ENCODE measurements at regions not wholly inside any gene's neighbourhood (a gene's known extent, or its start where the extent isn't known, plus 50 kb on each side); places are given as distances from the start of the nearest gene placed in this dataset.
"Not testable (repeated sequence)": the region's sequence is repeated elsewhere in the genome, so short reads cannot be mapped to it uniquely, and the experiment has no call there.

GRCh38 chr3:64369390-64369789 is 144.1 kb upstream of the PRICKLE2 start:
- TF ChIP-seq, protein P1, sequence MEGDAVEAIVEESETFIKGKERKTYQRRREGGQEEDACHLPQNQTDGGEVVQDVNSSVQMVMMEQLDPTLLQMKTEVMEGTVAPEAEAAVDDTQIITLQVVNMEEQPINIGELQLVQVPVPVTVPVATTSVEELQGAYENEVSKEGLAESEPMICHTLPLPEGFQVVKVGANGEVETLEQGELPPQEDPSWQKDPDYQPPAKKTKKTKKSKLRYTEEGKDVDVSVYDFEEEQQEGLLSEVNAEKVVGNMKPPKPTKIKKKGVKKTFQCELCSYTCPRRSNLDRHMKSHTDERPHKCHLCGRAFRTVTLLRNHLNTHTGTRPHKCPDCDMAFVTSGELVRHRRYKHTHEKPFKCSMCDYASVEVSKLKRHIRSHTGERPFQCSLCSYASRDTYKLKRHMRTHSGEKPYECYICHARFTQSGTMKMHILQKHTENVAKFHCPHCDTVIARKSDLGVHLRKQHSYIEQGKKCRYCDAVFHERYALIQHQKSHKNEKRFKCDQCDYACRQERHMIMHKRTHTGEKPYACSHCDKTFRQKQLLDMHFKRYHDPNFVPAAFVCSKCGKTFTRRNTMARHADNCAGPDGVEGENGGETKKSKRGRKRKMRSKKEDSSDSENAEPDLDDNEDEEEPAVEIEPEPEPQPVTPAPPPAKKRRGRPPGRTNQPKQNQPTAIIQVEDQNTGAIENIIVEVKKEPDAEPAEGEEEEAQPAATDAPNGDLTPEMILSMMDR (IDR thresholded peaks at IDR 0.05; ENCODE audit: low read depth, low read length) = no peak
- no peak overlapping the region for H3K4me3 ChIP-seq (ENCODE audit: low read depth, low read length)

GRCh38 chr3:64368257-64369020 is 143.2 kb upstream of the PRICKLE2 start:
- no peak overlapping the region for H3K4me3 ChIP-seq (ENCODE audit: low read depth, low read length)

GRCh38 chr3:64365877-64366276 is 140.6 kb upstream of the PRICKLE2 start:
- TF ChIP-seq, protein P1 (IDR thresholded peaks at IDR 0.05; ENCODE audit: low read depth, low read length) = no peak
- H3K4me3 ChIP-seq (ENCODE audit: low read depth, low read length) = no peak overlapping the region

More at GRCh38 chr3:64368257-64369020, 143.2 kb upstream of the PRICKLE2 start:
- TF ChIP-seq, protein P1 (IDR thresholded peaks at IDR 0.05; ENCODE audit: low read depth, low read length) = no peak

DNA sequence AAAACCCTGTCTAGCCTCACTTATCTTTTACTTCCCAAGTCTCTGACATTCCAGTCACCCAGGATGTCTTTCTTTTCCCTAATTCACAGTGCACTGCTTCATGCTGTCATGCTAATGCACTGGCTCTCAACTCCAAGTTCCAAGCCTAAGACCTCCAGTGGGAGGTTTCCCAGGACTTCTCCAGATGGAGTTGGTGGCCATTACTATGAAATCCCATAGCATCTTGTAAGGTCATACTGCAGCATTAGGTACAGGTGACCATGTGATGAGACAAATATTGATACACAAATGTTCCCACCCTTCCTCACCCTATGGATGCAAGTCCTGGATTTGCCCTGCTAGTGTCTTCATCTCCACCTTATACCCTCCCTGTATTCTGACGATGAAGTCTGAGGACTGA is 138.6 kb upstream of the PRICKLE2 start:
- TF ChIP-seq, protein P1 (IDR thresholded peaks at IDR 0.05; ENCODE audit: low read depth, low read length) = no peak
- H3K4me3 ChIP-seq (ENCODE audit: low read depth, low read length) = no peak overlapping the region

DNA sequence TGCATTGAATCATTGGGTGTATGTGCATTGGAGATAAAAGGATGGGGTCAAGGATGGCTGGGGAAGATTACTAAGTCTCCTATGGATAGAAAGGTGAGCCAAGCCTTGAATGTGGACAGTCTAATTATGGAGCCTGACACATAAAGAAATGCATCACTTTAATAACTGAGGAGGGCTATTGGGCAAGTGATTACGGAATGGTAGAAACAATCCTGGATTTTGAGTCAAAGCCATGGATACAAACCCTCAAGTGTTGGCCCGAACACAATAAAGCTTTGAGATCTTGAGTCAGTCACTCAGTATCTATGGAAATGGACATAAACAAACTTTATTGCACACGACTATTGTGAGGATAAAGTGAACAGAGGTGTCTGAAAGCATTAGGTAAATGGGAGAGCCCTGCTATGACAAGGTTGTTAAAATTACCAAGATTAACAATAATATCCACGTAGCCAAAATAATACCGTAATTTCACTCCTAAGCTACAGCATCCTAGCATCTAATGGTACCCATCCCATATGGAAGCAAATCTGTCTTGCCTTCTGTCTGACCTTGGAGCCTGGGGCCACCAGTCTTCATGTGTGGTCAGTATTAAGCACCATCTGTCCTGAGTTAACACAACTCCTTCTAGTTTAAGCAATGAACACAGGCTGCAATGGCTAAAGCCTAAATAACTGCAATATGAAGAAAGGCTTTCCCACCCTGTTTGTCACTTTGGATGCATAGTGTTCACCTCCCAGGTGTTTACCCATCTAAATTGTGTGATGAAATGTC is 136.9 kb upstream of the PRICKLE2 start:
- TF ChIP-seq, protein P1 (IDR thresholded peaks at IDR 0.05; ENCODE audit: low read depth, low read length) = no peak
- H3K4me3 ChIP-seq (ENCODE audit: low read depth, low read length) = no peak overlapping the region

GRCh38 chr3:64361036-64361435 is 135.8 kb upstream of the PRICKLE2 start:
- not testable (repeated sequence) for H3K4me3 ChIP-seq (ENCODE audit: low read depth, low read length)

DNA sequence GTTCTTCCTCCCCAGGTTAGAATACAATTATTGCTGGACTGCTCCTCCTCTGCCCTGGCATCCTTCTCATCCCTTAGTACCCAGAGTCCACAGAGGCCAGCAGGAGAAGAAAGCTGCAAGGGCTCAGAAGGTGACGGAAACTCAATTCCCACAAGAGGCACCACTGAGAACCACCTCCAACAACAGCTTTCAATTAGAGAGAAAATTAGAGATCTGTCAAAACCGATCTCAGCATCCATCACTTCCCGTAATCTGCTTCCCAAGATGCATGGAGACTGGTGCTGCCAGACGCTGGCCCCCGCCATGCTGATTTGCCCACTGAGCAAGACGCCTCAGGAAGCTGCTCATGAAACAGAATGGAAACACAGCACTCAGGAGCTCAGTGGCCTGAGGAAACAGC is 135.0 kb upstream of the PRICKLE2 start:
- no peak overlapping the region for H3K4me3 ChIP-seq (ENCODE audit: low read depth, low read length)
- TF ChIP-seq, protein P1 (IDR thresholded peaks at IDR 0.05; ENCODE audit: low read depth, low read length) = no peak
